GM18858 (cell line): ENCODE measurements at regions not wholly inside any gene's neighbourhood (a gene's known extent, or its start where the extent isn't known, plus 50 kb on each side); places are given as distances from the start of the nearest gene placed in this dataset.
"Not testable (repeated sequence)": the region's sequence is repeated elsewhere in the genome, so short reads cannot be mapped to it uniquely, and the experiment has no call there.

Experiments
- ATAC-seq: cut with Tn5 transposase; IDR thresholded peaks from one replicate; pipeline ENCODE4 v1.9.1; 2021; ENCODE audit not compliant: unreplicated experiment

DNA sequence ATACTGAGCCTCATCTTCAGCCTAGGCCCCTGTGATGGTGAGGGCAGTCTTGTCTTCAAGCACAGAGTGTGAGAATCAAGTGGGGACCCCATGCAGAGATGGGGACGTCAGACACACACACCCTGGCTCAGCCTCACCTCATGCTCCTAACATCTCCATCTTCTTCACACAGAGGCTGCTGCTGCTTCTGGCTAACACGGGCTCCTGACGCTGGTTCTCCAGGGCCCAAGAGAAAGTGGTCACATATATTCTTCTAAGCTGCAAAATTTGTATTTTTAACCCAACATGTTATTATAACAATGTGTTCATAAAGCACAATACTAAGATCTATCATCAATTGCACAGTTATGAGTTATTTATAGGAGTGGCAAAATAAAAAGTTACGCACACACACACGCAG lies 101.2 kb downstream of the VPREB1 start:
- no peak for ATAC-seq

DNA sequence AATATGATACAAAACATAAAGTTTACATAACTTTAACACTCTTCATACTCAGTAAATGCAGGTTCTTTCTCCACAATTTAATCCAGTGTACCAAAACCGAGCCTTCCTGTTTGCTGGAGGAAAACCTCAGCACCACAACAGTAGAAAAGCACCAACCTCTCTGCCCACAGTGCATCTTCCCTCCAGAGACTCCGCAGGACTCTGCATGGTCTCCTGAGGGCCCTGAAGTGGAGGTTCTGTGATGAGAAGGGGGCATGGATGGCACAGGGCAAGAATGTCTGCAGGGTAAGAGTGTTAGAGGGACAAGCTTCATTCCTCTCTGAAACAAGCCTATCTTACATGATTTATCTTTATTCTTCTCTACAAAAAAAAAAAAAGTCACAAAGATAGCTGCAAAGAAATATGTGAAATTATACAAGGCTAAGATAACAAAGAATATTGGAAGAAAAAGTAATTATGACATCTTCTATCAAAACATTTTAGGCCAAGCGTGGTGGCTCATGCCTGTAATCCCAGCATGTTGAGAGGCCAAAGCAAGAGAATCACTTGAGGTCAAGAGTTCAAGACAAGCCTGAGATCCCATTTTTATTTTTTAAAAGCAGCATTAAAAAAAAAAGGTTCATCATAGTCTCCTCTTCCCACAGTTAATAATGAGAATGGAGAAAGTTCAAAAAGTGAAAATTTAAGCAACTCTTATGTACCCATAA lies 102.0 kb downstream of the VPREB1 start:
- no peak for ATAC-seq

DNA sequence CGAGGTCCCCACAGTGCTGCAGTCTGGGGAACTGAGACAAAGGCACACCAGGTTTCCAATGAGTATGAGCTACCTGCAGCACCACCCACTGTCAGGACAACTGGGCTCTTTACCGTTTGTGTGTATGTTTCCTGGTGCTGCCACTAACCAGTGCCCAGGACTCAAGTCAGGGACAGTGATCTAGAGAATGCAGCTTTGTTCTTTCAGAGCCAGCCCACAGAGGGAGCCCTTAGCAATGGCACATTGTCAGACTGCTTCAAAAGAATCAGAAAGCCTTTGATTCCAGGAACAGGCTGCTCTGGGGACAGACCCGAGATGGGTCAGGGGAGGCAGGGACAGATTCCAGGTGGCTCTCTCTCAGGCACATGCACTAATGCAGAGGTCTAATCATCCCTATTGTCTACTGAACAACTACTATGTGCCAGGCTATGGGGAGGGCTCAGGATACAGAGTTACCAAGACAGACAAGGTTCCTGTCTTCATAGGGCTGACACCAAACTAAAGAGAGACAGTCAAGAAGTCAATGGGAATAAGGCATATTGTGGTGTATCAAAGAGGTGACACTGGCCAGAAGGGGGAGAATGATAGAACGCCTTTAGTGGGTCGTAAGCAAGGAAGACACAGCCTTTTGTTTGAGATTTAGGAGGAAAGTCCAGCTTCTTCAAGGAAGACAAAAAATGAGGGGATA lies 103.7 kb downstream of the VPREB1 start:
- no peak for ATAC-seq

DNA sequence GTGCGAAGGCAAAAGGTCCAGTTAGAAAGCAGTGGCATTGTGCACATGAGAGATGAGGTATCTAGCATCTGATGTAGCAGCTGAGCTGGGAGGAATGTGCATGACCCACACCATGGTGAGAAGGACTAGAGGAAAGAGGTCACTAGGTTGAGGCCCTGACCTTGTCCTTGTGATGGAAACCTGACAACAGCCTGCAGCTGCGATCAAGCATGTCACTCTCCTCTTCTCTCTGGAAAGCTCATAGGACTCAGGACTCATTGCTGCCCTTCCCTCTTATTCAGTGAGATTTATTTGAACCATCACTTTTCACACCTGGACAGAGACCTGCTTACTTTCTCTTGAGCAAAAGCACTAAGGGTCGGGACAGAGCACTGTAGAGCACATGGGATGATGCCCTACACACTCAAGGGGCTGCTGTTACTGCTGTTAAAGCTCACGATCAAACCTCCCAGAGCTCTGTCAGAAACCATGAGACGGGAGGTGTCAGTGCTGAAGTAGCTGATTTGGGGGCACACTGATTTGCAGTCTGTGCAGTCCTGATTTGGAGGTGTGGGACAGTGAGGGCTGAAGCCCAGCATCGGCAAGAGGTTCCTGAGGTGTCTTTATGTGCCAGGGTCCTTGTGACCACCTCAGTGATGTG lies 104.3 kb downstream of the VPREB1 start:
- no peak for ATAC-seq

DNA sequence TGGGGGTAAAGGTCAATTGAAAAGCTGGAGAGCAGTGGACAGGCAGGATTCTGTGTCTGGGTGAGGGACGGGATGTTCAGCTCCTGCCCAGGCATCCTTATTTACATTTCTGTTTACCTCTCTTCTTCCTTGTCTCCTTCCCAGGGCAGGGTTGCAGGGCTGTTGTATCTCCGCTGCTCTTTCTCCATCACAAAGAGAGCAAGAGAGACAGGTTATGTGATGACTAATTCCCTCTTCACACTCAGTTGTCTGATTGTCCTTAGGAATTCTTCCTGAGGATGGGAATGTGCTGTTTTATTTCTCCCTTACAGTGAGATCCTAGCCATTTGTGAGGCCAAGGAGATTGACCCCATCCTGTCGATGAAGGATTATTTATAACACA lies 104.9 kb downstream of the VPREB1 start:
- ATAC-seq, result no peak

DNA sequence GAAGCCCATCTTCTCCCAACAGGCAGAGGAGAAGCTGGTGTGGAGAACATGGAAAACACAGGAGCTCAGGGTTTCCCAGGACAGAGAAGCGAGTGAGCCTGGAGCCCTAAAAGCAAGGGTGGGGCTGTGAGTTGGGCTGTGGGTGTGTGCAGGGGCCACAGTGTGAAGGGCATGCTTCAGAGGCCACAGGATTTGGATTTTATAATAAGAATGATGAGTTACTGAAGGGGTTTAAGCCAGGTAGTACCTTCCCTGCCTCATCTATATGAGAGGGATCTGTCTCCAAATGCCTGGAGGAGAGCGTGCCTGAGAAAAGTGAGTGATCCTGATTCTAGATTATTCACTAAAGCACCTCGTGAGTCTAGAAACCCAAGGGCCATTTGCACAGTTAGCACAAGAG lies 106.8 kb downstream of the VPREB1 start:
- no peak for ATAC-seq

DNA sequence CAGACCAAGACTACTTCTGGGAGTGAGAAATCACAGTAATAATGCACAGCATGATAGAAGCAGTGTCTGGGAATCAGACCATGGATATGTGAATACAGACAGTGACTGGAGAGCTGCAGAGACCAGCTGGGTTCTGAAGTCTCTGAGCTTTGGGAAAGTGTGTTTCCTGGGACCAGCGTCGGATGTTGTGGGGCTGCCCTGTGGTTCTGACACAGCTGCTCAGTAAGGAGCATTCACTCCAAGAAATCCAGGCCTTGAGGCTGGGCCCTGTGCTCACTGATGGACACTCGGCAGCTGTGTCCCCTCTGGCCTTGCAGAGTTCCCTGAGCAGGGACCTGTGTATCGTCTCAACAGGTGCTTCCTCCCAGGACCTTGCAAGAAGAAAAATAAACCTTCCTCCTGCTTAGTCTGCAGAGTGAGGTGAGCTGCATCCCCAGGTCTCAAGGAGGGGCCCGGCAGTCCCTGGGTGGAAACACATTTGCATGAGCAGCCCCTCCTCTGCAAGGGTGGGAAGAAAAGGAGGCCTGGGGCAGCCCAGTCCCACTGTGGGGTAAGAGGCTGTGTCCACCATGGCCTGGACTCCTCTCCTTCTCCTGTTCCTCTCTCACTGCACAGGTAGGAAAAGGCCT lies 107.9 kb downstream of the VPREB1 start:
- ATAC-seq, result no peak

DNA sequence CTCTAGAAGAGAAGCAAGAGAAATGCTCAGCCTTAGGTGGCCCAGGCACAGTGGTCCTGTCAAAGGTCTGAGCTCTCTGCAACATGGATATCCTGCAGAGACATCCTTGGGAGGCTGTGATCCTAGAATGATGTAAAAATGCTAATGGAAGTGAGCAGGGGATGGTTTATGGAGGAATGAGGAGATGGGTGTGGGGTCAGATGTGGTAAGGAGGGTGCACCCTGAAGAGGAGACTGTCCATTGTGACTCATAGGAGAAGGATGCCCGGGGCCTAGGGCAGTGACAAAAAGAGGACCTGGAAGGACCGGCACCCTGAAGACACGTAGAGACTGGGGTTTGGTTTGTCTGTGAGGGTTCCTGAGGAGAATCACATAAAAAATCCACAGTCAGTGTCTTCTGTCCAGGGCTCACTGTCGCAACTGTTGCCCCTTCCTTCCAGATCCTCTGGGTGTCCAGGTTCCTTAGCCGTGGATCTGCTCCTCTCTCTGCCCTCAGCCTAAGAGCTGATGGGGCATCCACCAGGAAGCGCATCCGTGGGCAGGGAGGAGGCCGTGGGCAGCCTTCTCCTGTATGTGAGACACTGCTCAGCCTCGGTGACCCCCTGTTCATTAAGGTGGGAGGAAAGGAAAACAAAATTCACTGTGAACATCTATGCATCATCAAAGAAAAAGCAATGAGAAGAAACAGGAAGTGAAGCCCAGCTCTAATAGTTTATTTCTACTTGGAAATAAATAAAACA lies 110.7 kb downstream of the VPREB1 start:
- no peak for ATAC-seq

DNA sequence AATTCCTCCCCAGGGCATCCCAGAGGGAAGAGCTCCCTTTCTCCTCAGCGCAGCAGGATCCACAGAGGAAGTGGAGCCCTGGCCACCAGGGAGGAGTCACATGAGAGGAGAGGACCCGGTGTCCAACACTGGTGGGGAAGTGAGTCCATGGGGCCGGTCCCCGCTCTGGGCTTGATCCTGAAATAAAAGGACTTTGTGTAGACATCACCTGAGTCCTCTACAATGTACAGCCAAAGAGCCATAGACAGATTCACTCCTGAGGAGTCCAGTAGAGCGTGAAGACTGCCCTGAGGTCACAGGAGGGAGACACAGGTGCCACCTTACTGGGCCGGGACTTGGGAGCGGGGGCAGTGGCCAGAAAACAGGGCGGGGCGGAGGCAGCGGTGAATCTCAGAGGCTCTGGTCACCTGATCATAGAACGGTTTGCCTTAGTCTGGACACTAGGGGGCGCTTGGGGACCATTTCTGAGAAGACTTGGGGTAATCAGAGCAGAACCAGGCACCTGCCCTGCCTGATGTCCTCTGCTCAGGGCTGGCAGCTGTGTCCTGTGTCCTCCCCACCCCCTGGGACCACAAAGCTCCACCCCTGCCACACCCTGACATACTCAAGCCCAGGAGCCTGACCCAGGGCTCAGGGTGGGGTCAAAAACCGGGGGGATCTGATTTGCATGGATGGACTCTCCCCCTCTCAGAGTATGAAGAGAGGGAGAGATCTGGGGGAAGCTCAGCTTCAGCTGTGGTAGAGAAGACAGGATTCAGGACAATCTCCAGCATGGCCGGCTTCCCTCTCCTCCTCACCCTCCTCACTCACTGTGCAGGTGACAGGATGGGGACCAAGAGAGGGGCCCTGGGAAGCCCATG lies 112.7 kb downstream of the VPREB1 start:
- ATAC-seq, result peak; percentile 42

DNA sequence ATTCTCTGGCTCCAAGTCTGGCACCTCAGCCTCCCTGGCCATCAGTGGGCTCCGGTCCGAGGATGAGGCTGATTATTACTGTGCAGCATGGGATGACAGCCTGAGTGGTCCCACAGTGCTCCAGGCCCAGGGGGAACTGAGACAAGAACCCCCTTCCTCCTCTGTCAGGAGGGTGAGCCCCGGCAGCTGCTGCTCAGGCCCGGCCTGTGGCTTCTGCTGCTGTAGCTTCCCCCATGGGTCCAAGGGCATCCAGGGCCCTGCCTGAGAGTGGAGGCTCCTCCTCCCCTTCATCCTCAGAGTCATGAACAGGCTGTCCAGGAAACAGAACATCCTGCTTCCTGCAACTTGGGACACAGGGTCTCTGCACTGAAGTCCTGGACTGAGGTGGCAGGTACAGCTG lies 113.6 kb downstream of the VPREB1 start:
- ATAC-seq, result no peak

DNA sequence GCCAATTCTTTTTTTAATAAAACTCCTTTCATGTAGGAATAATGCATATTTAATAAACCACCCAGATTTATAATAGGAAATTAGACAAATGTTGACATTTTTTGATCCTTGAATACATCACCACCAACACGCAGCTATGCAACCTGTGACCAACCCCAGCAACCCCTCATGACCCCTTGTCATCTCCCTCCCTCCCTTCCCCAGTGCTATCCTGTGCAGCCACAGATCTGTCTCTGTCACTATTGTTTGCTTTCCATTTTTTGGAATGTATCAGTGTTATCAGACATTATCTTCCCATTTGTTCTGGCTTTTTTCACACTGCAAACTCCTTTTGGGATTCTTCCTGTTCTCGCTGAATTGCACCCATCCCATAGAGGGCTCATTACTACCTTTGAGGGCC lies 114.1 kb downstream of the VPREB1 start:
- no peak for ATAC-seq

DNA sequence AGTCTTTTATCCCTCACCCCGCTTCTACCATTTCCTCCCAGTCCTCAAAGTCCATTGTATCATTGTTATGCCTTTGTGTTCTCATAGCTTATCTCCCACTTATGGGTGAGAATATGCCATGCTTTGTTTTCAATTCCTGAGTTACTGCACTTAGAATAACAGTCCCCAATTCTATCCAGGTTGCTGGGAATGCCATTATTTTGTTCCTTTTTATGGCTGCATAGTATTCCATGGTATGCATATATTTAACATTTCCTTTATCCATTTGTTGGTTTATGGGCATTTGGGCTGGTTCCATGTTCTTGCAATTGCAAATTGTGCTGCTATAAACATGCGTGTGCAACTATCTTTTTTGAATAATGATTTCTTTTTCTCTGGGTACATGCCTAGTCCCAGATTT lies 114.9 kb downstream of the VPREB1 start:
- ATAC-seq, result no peak

DNA sequence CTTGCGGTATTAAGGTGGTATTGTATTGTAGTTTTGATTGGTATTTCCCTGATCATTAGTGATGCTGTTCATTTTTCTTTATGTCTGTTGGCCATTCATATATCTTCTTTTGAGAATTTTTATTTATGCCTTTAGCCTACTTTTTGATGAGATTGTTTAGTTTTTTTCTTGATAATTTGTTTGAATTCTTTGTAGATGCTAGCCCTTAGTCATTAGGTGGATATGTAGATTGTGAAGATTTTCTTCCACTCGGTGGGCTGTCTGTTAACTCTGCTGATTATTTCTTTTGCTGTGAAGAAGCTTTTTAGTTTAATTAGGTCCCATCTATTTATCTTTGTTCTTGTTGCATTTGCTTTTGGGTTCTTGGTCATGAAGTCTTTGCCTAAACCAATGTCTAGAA lies 115.4 kb downstream of the VPREB1 start:
- ATAC-seq, result no peak

DNA sequence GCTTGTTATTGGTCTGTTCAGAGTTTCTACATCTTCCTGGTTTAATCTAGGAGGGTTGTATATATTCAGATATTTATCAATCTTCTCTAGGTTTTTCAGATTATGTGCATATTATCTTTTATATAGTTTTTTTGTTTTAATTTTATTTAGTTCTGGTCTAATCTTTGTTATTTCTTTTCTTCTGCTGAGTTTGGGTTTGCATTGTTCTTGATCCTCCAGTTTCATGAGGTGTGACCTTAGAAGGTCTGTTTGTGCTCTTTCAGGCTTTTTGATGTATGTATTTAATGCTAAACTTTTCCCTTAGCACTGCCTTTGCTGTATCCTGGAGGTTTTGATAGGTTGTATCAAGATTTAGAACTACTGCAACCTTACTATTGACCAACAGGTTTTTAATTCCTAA lies 117.7 kb downstream of the VPREB1 start:
- ATAC-seq, result no peak

DNA sequence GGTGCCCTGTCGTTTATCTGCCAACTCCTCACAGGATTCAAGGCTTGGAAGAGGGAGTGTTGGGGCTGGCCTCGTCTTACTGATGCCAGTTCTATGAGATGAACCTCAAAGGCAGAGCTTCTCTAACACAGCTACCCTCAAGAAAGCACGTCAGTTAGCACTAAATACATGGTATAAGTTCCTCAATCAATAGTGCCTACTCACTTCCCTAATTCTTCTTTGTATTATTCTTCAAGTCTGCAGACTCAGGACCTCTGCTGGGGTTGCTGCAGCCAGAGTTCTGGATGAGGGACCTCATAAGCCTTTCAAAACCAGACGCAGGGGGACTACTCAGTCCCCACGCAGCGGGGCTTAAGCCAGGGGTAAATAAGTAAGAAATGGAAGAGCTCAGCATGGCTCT lies 118.3 kb downstream of the VPREB1 start:
- ATAC-seq, result no peak

DNA sequence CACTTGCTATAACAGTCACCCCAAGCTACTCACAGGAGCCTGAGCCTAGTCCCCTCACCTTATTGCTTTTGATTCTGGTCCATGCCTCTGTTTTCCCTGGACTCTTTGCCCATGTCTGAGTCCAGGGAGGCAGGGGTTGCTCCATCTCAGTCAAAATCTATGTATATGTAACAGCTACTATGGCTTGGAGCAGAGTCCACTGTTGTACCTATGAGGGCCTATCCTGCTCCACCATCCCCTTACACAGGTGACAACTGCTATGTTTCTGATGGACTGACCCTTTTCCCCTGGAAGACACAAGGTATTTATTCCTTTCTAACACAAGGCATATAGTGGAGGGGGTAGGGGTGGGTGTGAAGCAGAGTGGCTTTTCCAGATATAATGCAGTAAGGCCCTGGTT lies 119.6 kb downstream of the VPREB1 start:
- no peak for ATAC-seq

DNA sequence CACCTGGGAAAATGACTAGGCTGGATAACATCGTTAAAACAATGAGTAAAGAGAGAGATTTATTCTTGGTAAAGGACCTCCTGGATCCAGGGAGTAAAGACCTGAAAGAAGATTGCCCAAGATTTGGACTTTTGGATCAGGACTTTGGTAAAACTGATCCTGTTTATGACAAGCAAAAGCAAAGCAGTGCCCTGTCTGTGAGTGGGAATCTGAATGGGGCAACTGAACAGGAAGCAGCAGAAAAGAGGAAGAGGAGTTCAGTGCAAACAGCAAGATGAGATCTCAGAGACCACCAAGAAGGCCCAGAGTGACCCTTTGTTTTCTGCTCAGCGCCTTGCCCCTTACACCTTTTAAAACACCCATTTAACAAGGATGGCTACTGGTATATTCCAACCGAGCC lies 122.0 kb downstream of the VPREB1 start:
- no peak for ATAC-seq

DNA sequence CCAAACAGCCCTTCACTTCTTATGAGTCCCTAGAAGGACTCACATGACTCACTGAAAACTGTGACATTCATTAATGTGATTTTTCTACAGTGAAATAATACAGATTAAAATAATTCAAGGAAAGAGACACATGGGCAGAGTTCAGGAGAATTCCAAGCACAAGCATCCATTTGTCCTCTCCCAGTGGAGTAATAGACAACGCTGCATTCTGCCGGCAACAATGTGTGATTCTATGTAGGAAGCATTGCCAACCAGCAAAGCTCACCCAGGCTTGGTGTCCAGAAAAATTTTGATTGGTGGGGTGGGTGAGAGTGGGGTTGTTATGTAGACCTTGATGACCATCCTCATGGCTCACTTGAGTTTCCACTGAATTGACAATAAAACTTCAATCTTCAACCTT lies 123.9 kb downstream of the VPREB1 start:
- no peak for ATAC-seq

DNA sequence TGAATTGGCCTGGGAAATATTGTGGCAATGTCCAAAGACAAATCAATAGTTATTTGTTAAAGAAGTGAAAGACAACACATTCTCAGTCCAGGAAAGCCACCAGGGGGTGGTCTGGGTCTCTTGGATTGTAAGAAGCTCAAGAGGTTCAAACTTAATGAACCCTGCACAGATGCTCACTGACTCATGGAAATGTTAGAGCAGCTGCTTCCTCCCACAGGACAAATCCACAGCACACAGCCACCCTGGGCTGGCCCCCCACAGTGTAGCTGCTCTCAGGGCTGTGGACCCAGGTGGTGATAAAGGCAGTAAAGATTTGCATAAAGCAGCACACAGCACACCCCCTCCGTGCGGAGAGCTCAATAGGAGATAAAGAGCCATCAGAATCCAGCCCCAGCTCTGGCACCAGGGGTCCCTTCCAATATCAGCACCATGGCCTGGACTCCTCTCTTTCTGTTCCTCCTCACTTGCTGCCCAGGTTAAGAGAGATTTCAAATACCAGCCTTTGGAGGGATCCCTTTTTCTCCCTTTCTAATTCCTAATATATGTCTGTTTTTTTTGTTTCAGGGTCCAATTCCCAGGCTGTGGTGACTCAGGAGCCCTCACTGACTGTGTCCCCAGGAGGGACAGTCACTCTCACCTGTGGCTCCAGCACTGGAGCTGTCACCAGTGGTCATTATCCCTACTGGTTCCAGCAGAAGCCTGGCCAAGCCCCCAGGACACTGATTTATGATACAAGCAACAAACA lies 124.8 kb downstream of the VPREB1 start:
- not testable (repeated sequence) for ATAC-seq

DNA sequence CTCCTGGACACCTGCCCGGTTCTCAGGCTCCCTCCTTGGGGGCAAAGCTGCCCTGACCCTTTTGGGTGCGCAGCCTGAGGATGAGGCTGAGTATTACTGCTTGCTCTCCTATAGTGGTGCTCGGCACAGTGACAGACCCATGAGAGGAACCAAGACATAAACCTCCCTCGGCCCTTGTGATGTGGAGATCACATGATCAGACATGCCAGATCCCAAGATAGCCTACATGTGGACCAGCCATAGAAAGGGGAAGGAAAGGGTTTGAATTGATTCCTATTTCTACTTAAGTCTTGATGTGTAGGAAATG lies 125.3 kb downstream of the VPREB1 start:
- no peak for ATAC-seq
